HEK293T (cell line): ENCODE measurements at regions not wholly inside any gene's neighbourhood (a gene's known extent, or its start where the extent isn't known, plus 50 kb on each side); places are given as distances from the start of the nearest gene placed in this dataset.

ENCODE experiments used
- CTCF ChIA-PET: fragments of 350-600 bp; formaldehyde crosslinking; extraction: SDS; loops from one replicate; lab custom pipeline; 2021; ENCODE audit warnings: antibody characterized with exemption, inconsistent platforms; lab: Yijun Ruan, JAX
- POLR2A ChIA-PET: fragments of 350-600 bp; formaldehyde crosslinking; extraction: SDS; loops from one replicate; lab custom pipeline; 2020; ENCODE audit warnings: antibody characterized with exemption, inconsistent platforms; lab: Yijun Ruan, JAX
- DNase-seq: peaks from one replicate; pipeline ENCODE4 v3.0.0; 2012; ENCODE audit warnings: mixed read lengths; ENCODE audit errors: extremely low spot score
- ARNT ChIP-seq: fragments of 450-650 bp; IDR thresholded peaks from 2 replicates; pipeline ENCODE4 v1.6.1; 2017; ENCODE audit warnings: mild to moderate bottlenecking
- BHLHE40 ChIP-seq: fragments of 450-650 bp; IDR thresholded peaks from 2 replicates; pipeline ENCODE4 v1.6.1; 2016; ENCODE audit warnings: mild to moderate bottlenecking, moderate library complexity, borderline replicate concordance
- CTBP1 ChIP-seq: fragments of 450-650 bp; IDR thresholded peaks from 2 replicates; pipeline ENCODE4 v1.6.1; 2016; ENCODE audit warnings: borderline replicate concordance
- ELF4 ChIP-seq: fragments of 450-650 bp; IDR thresholded peaks from 2 replicates; pipeline ENCODE4 v1.6.1; 2017; ENCODE audit warnings: antibody characterized with exemption
- FOXA1 ChIP-seq: fragments of 450-650 bp; IDR thresholded peaks from 2 replicates; pipeline ENCODE4 v1.6.1; 2016; ENCODE audit warnings: mild to moderate bottlenecking
- FOXK2 ChIP-seq: fragments of 450-650 bp; IDR thresholded peaks from 2 replicates; pipeline ENCODE4 v1.6.1; 2016; ENCODE audit warnings: mild to moderate bottlenecking
- FOXM1 ChIP-seq: fragments of 450-650 bp; IDR thresholded peaks from 2 replicates; pipeline ENCODE4 v1.6.1; 2017; ENCODE audit warnings: mild to moderate bottlenecking, borderline replicate concordance
- HDGF ChIP-seq: fragments of 450-650 bp; IDR thresholded peaks from 2 replicates; pipeline ENCODE4 v1.6.1; 2017; ENCODE audit warnings: antibody characterized with exemption, borderline replicate concordance
- L3MBTL2 ChIP-seq: fragments of 450-650 bp; conservative IDR thresholded peaks from 2 replicates; pipeline ENCODE4 v1.6.1; 2016; ENCODE audit warnings: mild to moderate bottlenecking
- LEF1 ChIP-seq: fragments of 450-650 bp; IDR thresholded peaks from 2 replicates; pipeline ENCODE4 v1.6.1; 2017; ENCODE audit warnings: mild to moderate bottlenecking, borderline replicate concordance
- NFRKB ChIP-seq: fragments of 450-650 bp; IDR thresholded peaks from 2 replicates; pipeline ENCODE4 v1.6.1; 2016; ENCODE audit warnings: mild to moderate bottlenecking, moderate library complexity
- SP1 ChIP-seq: fragments of 450-650 bp; IDR thresholded peaks from 2 replicates; pipeline ENCODE4 v1.6.1; 2017
- SUZ12 ChIP-seq: fragments of 450-650 bp; IDR thresholded peaks from 2 replicates; pipeline ENCODE4 v1.6.1; 2016; ENCODE audit warnings: mild to moderate bottlenecking
- TARDBP ChIP-seq: fragments of 450-650 bp; IDR thresholded peaks from 2 replicates; pipeline ENCODE4 v1.6.1; 2016
- ZNF384 ChIP-seq: fragments of 450-650 bp; IDR thresholded peaks from 2 replicates; pipeline ENCODE4 v1.6.1; 2016
- TF ChIP-seq, protein P1 (sequence below): fragments of 450-650 bp; IDR thresholded peaks from 2 replicates; pipeline ENCODE4 v1.6.1; 2016

DNA sequence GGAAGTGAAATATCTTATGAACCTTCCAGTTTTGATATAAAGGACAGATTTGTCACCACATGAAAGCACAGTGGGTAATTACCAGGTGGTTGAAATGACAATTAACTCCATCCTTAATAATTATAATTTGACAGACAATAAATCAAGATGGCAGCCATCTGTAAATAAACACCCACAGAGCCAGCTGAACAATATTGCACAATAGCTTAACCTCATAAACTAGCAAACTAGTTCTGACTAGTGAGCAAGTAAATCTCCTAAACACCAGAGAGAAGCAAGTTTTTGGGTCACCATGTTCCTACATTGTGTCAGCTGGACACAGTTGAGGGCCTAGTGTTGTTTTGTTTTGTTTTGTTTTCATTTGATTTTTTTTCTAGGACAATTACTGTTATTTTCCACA lies 577.4 kb downstream of the ACTL7B start:
- ChIA-PET CTCF (interaction anchor here (1.0 kb wide), 1 partner anchor 9 kb away, joined by 4 read pairs; no protein-coding TSS in a partner anchor), POLR2A (no interaction called here)
- DNase-seq = no peak
- TF ChIP-seq ARNT (no peak), TARDBP (no peak), HDGF (no peak), FOXK2 (no peak), SUZ12 (no peak)
- TF ChIP-seq, protein P1, sequence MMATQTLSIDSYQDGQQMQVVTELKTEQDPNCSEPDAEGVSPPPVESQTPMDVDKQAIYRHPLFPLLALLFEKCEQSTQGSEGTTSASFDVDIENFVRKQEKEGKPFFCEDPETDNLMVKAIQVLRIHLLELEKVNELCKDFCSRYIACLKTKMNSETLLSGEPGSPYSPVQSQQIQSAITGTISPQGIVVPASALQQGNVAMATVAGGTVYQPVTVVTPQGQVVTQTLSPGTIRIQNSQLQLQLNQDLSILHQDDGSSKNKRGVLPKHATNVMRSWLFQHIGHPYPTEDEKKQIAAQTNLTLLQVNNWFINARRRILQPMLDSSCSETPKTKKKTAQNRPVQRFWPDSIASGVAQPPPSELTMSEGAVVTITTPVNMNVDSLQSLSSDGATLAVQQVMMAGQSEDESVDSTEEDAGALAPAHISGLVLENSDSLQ = peak; percentile 46

DNA sequence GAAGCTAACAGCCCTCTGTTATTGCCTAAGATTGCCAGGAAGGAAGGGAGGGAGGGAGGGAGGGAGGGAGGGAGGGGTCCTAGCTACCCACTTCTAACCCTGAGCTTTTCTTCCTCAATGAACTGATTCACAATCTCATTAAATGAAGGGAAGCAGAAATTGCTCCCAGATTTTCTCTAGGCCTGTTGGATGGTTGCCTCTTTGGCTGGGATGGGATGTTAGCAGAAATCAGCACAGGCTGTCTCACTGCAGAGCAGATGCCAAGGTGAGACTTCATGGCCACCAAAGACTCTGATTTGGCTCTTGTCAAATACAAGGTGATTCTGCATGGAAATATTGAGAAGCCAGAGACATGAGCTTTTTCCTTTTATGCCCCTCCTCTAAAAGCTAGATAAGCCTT lies 578.6 kb downstream of the ACTL7B start:
- DNase-seq = no peak
- no peak for TF ChIP-seq ARNT
- POLR2A ChIA-PET = no interaction called here
- CTCF ChIA-PET = no interaction called here

DNA sequence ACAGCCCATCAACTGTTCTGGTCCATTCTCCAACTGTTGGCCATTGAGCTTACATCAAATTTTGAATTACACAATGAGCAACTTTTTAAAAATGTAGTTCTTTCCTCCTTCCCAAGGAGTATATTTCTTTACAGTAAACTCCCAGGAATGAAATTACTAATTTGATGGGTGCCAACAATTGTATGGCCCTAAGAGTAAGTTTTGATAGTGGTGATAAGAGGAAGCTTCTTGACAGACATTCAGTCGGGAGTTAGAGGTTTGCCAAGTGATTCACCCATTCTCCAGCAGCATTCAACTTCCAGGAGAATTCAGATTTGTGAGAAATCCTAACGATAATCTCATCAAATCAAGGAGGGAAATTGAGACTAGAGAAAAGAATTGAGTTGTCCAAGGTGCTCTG lies 579.9 kb downstream of the ACTL7B start:
- ChIA-PET CTCF (no interaction called here), POLR2A (no interaction called here)
- TF ChIP-seq NFRKB = no peak
- no peak for TF ChIP-seq LEF1
- TF ChIP-seq, protein P1 = no peak
- no peak for TF ChIP-seq SUZ12
- TF ChIP-seq FOXM1 = no peak
- TF ChIP-seq TARDBP = no peak
- TF ChIP-seq CTBP1 = no peak
- TF ChIP-seq ELF4 = no peak
- DNase-seq = no peak

DNA sequence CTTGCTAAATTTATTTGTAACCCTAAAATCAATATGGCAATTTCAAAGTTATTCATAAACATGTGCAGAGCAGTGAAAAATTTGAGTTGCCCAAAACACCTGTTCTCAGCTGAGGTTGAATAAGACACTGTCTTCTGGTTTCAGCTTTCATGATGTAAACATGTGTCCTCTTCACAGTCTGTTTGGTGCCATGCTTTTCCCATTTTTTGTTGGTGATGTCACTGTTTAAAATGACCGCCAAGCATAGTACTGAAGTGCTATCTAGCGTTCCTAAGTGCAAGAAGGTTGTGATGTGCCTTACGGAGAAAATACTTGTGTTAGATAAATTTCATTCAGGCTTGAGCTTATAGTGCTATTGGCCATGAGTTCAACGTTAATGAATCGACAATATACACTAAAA lies 580.8 kb downstream of the ACTL7B start:
- TF ChIP-seq ELF4 (no peak), BHLHE40 (no peak), NFRKB (no peak), FOXM1 (no peak), SP1 (no peak), FOXK2 (no peak), SUZ12 (no peak)
- TF ChIP-seq, protein P1 = no peak
- no peak for DNase-seq
- POLR2A ChIA-PET = no interaction called here
- CTCF ChIA-PET = no interaction called here

DNA sequence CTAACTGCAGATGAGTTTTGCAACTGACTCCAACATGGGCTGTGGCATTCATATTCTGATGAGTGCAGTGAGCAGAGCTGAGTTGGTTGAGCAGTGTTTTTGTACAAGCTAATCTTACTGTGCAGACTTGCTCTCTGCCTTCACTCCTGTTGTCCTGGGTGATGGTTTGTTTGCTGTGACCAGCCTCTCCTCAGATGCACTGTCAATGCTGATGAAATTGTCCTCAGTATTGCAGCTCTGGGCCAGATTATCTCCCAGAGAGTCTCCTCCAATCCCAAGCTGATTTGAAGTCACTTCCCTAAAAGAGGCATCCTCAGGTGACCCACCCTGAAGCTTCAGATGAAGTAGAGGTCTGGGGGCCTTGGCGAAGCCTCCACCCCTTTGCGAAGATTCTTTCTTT lies 581.8 kb downstream of the ACTL7B start:
- TF ChIP-seq ZNF384 (no peak), FOXK2 (no peak), CTBP1 (no peak), ARNT (no peak), BHLHE40 (no peak), LEF1 (no peak), NFRKB (no peak), HDGF (no peak), TARDBP (no peak), L3MBTL2 (no peak), SUZ12 (no peak), FOXM1 (no peak), ELF4 (no peak), FOXA1 (no peak)
- TF ChIP-seq, protein P1 = no peak
- no peak for DNase-seq
- ChIA-PET POLR2A (interaction anchor here (0.6 kb wide), 1 partner anchor 1140 kb away, joined by 3 read pairs; no protein-coding TSS in a partner anchor), CTCF (interaction anchor here (0.9 to 1.1 kb wide), 2 partner anchors 9 to 10 kb away, joined by 3 read pairs; no protein-coding TSS in a partner anchor)

DNA sequence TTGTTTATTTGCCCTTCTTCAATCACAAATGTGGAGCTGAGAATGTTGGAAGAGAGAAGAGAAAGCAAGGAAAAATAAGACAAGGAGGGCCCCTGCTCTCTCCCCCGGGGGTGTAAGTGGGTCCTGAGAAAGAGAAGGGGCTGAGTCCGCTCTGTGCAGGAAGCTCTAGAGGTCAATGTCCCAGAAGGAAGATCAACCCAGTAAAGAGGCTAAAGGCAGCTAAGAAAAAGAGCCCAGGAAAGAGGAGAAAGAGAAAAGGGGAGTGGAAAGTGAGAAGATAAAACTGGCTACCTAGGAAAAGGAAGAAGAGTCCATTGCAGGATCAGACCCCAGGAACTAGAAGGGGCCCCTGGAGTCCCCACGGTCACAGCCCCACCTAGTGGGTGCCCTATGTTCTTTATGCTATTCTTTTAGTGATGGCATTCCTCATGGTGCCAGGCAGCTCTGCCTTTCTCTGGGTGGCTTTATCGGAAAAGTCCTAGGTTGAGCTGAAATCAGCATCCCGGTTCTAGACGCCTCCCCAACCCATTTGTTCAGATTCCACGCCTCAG lies 583.4 kb downstream of the ACTL7B start:
- peak; percentile 42 for DNase-seq
- POLR2A ChIA-PET = no interaction called here
- CTCF ChIA-PET = interaction anchor here (0.5 to 1.7 kb wide), 10 partner anchors 8 to 733 kb away, joined by 3 to 7 read pairs (median 4); no protein-coding TSS in a partner anchor
- TF ChIP-seq, protein P1 = no peak
- no peak for TF ChIP-seq L3MBTL2
- no peak for TF ChIP-seq FOXM1
- TF ChIP-seq CTBP1 = no peak
- no peak for TF ChIP-seq HDGF
- no peak for TF ChIP-seq ARNT
- TF ChIP-seq FOXK2 = no peak
- no peak for TF ChIP-seq ELF4
- no peak for TF ChIP-seq NFRKB
- no peak for TF ChIP-seq ZNF384
- TF ChIP-seq TARDBP = no peak
- TF ChIP-seq LEF1 = no peak
- TF ChIP-seq SP1 = no peak
- TF ChIP-seq BHLHE40 = no peak
- no peak for TF ChIP-seq SUZ12
- TF ChIP-seq FOXA1 = no peak
